Glomerular endothelial cell (primary cell): ENCODE measurements at regions not wholly inside any gene's neighbourhood (a gene's known extent, or its start where the extent isn't known, plus 50 kb on each side); places are given as distances from the start of the nearest gene placed in this dataset.
"Not testable (repeated sequence)": the region's sequence is repeated elsewhere in the genome, so short reads cannot be mapped to it uniquely, and the experiment has no call there.

ENCODE experiments used
- DNase-seq: peaks from one replicate; pipeline ENCODE4 v3.0.0-alpha.2; 2011; ENCODE audit warnings: low read depth, low spot score; ENCODE audit errors: extremely low read depth

DNA sequence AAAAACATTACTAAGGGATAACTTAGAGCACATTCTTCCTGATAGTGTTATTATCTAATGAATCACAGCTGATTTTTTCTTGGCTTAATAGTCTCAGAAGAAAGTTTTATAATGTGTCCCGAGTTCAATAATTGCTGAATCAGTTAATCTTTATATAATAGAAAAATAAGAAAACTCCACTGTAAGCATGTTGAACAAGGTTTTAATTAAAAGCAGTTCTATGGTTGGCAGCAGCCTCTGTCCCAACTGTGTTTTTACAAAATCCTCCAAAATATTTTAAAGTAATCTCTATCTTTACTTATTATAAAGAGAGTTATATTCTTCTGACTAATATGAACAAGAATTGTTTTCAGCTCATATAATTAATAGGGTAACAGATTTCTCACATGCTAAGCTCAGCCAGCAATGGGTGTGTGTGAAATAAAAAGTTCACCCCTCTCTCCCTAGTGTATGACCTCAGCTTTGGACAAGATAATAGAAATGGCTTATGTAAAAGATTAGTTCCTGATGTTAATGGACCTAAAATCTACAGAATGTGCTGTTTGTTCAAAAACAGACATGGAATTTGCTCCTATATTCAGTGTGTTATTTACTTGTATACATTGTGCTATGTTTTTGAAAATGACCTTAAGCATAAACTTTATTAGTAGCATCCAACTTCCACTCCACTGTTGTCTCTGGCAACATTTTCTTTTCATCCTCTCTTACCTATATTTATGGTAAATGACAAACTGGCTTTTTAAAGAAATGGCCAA lies 67.1 kb upstream of the DCN start:
- DNase-seq: no peak

DNA sequence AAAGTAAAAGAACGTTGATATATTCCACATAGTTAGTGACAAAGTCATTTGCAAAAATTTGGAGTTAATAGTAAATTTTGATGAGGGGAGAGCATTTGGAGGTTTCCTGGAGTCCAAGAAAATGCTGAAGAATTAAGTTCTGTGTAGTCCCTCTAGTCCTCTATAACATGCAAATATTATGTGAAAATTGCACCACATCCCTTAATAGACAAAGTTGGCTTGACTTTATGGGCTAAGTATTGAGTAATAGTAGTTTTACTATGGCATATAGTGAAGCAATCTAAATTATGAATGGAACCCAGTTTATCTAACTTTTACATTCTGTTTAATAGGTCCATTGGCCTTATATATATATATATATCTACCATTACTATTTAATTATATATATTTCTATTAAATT lies 66.4 kb upstream of the DCN start:
- no peak for DNase-seq

DNA sequence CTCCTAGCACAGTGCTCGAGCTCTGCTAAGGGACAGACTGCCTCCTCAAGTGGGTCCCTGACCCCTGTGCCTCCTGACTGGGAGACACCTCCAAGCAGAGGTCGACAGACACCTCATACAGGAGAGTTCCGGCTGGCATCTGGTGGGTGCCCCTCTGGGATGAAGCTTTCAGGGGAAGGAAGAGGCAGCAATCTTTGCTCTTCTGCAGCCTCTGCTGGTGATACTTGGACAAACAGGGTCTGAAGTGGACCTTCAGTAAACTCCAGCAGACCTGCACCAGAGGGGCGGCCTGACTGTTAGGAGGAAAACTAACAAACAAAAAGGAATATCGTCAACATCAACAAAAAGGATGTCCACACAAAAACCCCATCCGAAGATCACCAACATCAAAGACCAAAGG lies 60.6 kb upstream of the DCN start:
- DNase-seq: not testable (repeated sequence)

DNA sequence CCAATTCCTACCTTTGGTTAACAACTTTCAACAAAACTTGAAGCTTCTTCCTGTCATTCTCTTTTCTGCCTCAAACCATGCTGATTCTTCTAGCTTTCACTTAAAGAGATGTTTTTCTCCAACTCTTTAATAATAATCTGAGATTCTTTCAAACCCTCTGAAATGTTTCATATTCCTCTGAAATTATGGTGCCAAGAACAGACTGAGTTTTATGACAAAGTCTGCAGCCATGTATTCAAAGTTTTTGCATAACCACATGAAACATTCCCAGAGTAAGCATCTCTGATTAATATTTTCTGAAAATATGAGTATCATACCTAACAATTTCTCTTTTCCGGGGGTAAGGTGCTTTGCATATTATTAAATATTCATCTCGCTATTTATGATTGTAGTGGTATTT lies 59.1 kb upstream of the DCN start:
- DNase-seq: no peak

DNA sequence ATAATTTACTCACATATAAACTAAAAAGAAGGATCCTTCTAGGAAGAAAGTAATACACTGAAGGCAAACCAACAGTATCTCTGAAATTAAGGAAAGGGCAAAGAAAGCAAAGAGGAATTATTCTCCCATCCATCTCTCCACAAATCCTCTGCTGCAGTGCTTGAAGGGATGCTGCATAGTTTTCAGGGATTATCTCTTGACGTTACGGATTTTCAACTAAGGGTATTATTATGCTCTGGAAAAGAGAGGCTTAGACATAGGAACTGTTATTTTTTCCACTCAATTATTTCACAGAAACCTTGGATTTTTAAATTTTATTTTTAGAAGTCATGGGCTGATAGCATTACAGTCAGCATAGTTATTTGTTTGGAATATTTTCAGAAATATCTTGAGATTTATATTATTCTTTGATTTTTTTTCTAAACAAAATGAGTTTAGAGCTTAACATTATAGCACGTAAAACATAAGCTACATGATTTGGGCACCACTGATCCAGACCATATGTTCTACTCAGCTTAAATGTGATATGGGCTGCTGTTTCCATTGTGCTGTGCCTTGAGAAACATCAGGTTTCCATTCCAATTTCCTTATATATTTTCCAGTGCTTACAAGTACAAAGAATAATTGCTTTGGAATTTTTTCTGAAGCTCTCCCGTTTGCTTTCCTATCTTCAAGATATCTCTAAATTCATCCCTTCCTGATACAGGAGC lies 57.9 kb upstream of the DCN start:
- no peak for DNase-seq

DNA sequence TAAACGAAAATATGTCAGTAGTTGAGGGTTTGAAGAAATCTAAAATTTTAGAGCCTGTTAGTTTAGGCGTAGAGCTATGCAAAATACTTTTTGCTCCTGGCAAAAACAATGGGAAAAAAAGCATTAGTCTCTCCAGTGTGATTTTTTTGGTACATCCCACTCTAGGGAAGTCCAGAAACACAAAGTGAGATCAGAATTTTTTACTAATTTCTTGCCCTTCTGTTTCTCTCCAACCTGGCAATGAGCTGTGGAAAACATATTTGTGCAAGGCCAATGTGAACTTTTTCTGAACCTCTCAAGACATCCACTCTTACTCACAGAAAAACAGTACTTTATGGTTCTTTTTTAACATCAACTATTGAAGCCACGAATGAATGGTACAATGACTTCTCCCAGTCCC lies 56.9 kb upstream of the DCN start:
- DNase-seq: no peak
